ENCODE measurements at regions not wholly inside any gene's neighbourhood (a gene's known extent, or its start where the extent isn't known, plus 50 kb on each side); places are given as distances from the start of the nearest gene placed in this dataset.

GRCh38 chr10:106504536-106504935 is 660.0 kb downstream of the SORCS1 start:
- TF ChIP-seq POLR2A (IDR thresholded peaks at IDR 0.05; ENCODE audit: low read depth, low read length) (no peak), POLR2AphosphoS5 (IDR thresholded peaks at IDR 0.05; ENCODE audit: low read depth, low read length) (no peak), TAF1 (IDR thresholded peaks at IDR 0.05; ENCODE audit: borderline replicate concordance, low read depth, low read length) (no peak)

All from GM12892 (cell line).